HepG2 (cell line): ENCODE measurements at regions not wholly inside any gene's neighbourhood (a gene's known extent, or its start where the extent isn't known, plus 50 kb on each side); places are given as distances from the start of the nearest gene placed in this dataset.

Source experiments
- ATAC-seq: fragments of 200-7000 bp; cut with Tn5 transposase; 3 replicates; pipeline ENCODE4 v1.9.1; 2020; ENCODE audit warnings: mild to moderate bottlenecking, moderate library complexity
- BruUV-seq: library from RNA; stranded (reverse); fragments of 400-500 nt; replicated peaks from 2 replicates; lab custom pipeline; 2021; lab: Mats Ljungman, UMichigan
- CTCF ChIA-PET: fragments of 300-600 bp; formaldehyde crosslinking; extraction: SDS; loops from one replicate; lab custom pipeline; 2021; ENCODE audit warnings: low total read pairs, inconsistent platforms, low intra/inter-chr PET ratio; lab: Yijun Ruan, JAX
- POLR2A ChIA-PET: fragments of 350-600 bp; sonication (Branson Sonifier 250); formaldehyde crosslinking; loops from one replicate; lab custom pipeline; 2020; ENCODE audit warnings: antibody characterized with exemption, inconsistent platforms; lab: Yijun Ruan, JAX
- DNase-seq: peaks from one replicate; pipeline ENCODE4 v3.0.0-alpha.2; 2015; ENCODE audit warnings: low spot score
- FAIRE-seq: peaks from 3 replicates; lab custom pipeline; 2011; peaks lifted over from hg19 to GRCh38; lab: Jason Lieb, UNC
- H2AFZ ChIP-seq: one replicate; pipeline ENCODE4 v1.6.1; 2011; ENCODE audit warnings: low read length, inconsistent platforms
- H3K27ac ChIP-seq: fragments of 300-600 bp; 3 replicates; pipeline ENCODE4 v1.8.0; 2011; ENCODE audit warnings: mixed run types, mild to moderate bottlenecking, mixed read lengths, low read length, inconsistent platforms; ENCODE audit not compliant: insufficient read depth; ENCODE audit errors: extremely low read length
- H3K27me3 ChIP-seq, 2 experiments: fragments of 200-600 bp in 1 of 2; 2 replicates in 1 of 2; 3 replicates in 1 of 2; pipeline versions ENCODE4 v1.6.0 to v1.8.0; 2011; ENCODE audit warnings: low read length in 2 of 2, mild to moderate bottlenecking in 2 of 2, moderate library complexity in 2 of 2, inconsistent platforms in 1 of 2; ENCODE audit not compliant: insufficient read depth in 2 of 2, control insufficient read depth in 1 of 2
- H3K36me3 ChIP-seq, 2 experiments: fragments of 200-600 bp in 1 of 2; replicated peaks in 1 of 2; 2 replicates in 1 of 2; 3 replicates in 1 of 2; pipeline versions ENCODE4 v1.5.1 to v1.8.0; 2011; ENCODE audit warnings: low read length in 2 of 2, inconsistent platforms in 1 of 2; ENCODE audit not compliant: insufficient read depth in 2 of 2, control insufficient read depth in 1 of 2
- H3K4me1 ChIP-seq: 2 replicates; pipeline ENCODE4 v1.5.1; 2012; ENCODE audit warnings: low read length, inconsistent platforms; ENCODE audit not compliant: insufficient read depth
- H3K4me2 ChIP-seq: 2 replicates; pipeline ENCODE4 v1.6.0; 2011; ENCODE audit warnings: low read depth, low read length, inconsistent platforms
- H3K4me3 ChIP-seq, 3 experiments: fragments of 200-600 bp in 1 of 3; sonication (generic), shearing (Covaris generic) in 1 of 3; replicated peaks in 1 of 3; 2 replicates each; pipeline ENCODE4 v1.5.1; 2011 to 2016; ENCODE audit warnings: low read length in 3 of 3, inconsistent platforms in 2 of 3, low read depth in 2 of 3, mild to moderate bottlenecking in 2 of 3, control low read depth in 1 of 3, mixed read lengths in 1 of 3; ENCODE audit not compliant: insufficient read depth in 1 of 3
- H3K79me2 ChIP-seq: one replicate; pipeline ENCODE4 v1.6.1; 2011; ENCODE audit warnings: low read length, inconsistent platforms; ENCODE audit not compliant: insufficient read depth
- H3K9ac ChIP-seq: 2 replicates; pipeline ENCODE4 v1.6.0; 2011; ENCODE audit warnings: mild to moderate bottlenecking, low read depth, low read length, inconsistent platforms; ENCODE audit not compliant: insufficient read depth
- H3K9me3 ChIP-seq: 2 replicates; pipeline ENCODE4 v1.5.1; 2012; ENCODE audit warnings: mild to moderate bottlenecking, low read length
- H4K20me1 ChIP-seq: 2 replicates; pipeline ENCODE4 v1.6.0; 2011; ENCODE audit warnings: inconsistent platforms, mild to moderate bottlenecking, low read length, moderate library complexity; ENCODE audit not compliant: insufficient read depth
- ATF7-NPFF ChIP-seq: sonication (generic); formaldehyde crosslinking; IDR thresholded peaks from 2 replicates; pipeline ENCODE4 v1.8.1; 2023; ENCODE audit warnings: mild to moderate bottlenecking, low read depth, missing genetic modification reagents, moderate library complexity
- BCL6 ChIP-seq: IDR thresholded peaks from 2 replicates; pipeline ENCODE4 v1.6.1; 2016; ENCODE audit warnings: missing genetic modification reagents, missing compliant biosample characterization
- BORCS8-MEF2B ChIP-seq: sonication (generic); formaldehyde crosslinking; IDR thresholded peaks from 2 replicates; pipeline ENCODE4 v1.8.0; 2022; ENCODE audit warnings: mild to moderate bottlenecking, missing genetic modification reagents
- DNMT1 ChIP-seq: sonication (generic); formaldehyde crosslinking; IDR thresholded peaks from 2 replicates; pipeline ENCODE4 v1.5.1; 2020; ENCODE audit warnings: mild to moderate bottlenecking, missing genetic modification reagents
- GTF3A ChIP-seq: sonication (generic); formaldehyde crosslinking; conservative IDR thresholded peaks from 2 replicates; pipeline ENCODE4 v1.4.0; 2020; ENCODE audit warnings: mild to moderate bottlenecking, missing genetic modification reagents
- HNF1B ChIP-seq: sonication (generic); formaldehyde crosslinking; IDR thresholded peaks from 2 replicates; pipeline ENCODE4 v1.5.1; 2020; ENCODE audit warnings: mild to moderate bottlenecking, moderate library complexity, missing genetic modification reagents
- KLF6 ChIP-seq: IDR thresholded peaks from 2 replicates; pipeline ENCODE4 v1.8.0; 2016; ENCODE audit warnings: missing biosample characterization, missing genetic modification reagents
- MIER2 ChIP-seq: IDR thresholded peaks from 2 replicates; pipeline ENCODE4 v1.6.1; 2016; ENCODE audit warnings: missing biosample characterization, missing genetic modification reagents
- POLR2AphosphoS5 ChIP-seq: IDR thresholded peaks from 2 replicates; pipeline ENCODE4 v1.6.1; 2012; ENCODE audit warnings: low read depth, low read length
- RXRB ChIP-seq: IDR thresholded peaks from 2 replicates; pipeline ENCODE4 v1.6.1; 2016; ENCODE audit warnings: borderline replicate concordance, missing genetic modification reagents, missing compliant biosample characterization
- SP140L ChIP-seq: sonication (generic); formaldehyde crosslinking; IDR thresholded peaks from 2 replicates; pipeline ENCODE4 v1.4.0; 2020; ENCODE audit warnings: missing genetic modification reagents, borderline replicate concordance
- SRSF1 ChIP-seq: fragments of 200-400 bp; formaldehyde crosslinking; optimal IDR thresholded peaks from 2 replicates; pipeline ENCODE3; 2017; ENCODE audit warnings: mild to moderate bottlenecking, low read depth, low read length, moderate library complexity
- U2AF1 ChIP-seq: fragments of 200-400 bp; formaldehyde crosslinking; optimal IDR thresholded peaks from 2 replicates; pipeline ENCODE3; 2017; ENCODE audit warnings: mild to moderate bottlenecking, low read depth, low read length
- ZNF138 ChIP-seq: sonication (generic); formaldehyde crosslinking; IDR thresholded peaks from 2 replicates; pipeline ENCODE4 v1.5.0; 2020; ENCODE audit warnings: mild to moderate bottlenecking, low read depth, missing genetic modification reagents
- ZNF260 ChIP-seq: sonication (generic); formaldehyde crosslinking; IDR thresholded peaks from 2 replicates; pipeline ENCODE4 v1.4.0; 2020; ENCODE audit warnings: missing genetic modification reagents, low read depth, mild to moderate bottlenecking, borderline replicate concordance
- ZNF782 ChIP-seq: sonication (generic); formaldehyde crosslinking; IDR thresholded peaks from 2 replicates; pipeline ENCODE4 v1.4.0; 2020; ENCODE audit warnings: missing genetic modification reagents, mild to moderate bottlenecking, borderline replicate concordance
- WGBS: methylation state at CpG from one replicate; pipeline ENCODE4 v1.1.6; 2017; ENCODE audit warnings: low lambda C conversion rate; 5-methylcytosine and 5-hydroxymethylcytosine counted together
- in situ Hi-C: cut with HindIII; loops from 2 replicates; pipeline ENCODE4 v1.10.0; 2017; ENCODE audit warnings: low pct_unique_long_range_greater_than_20kb; ENCODE audit not compliant: extremely low pct_ligation_motif_present
- intact Hi-C: fragments of 100-400 bp; cut with micrococcal nuclease; formaldehyde crosslinking; loops from one replicate; pipeline ENCODE4 v1.10.0; 2022; ENCODE audit not compliant: unreplicated experiment
- TF ChIP-seq, protein P1 (sequence below): sonication (generic); formaldehyde crosslinking; IDR thresholded peaks from 2 replicates; pipeline ENCODE4 v1.5.1; 2020; ENCODE audit warnings: mild to moderate bottlenecking, missing genetic modification reagents
- TF ChIP-seq, protein P2 (sequence below): sonication (generic); formaldehyde crosslinking; IDR thresholded peaks from 2 replicates; pipeline ENCODE4 v1.8.0; 2022; ENCODE audit warnings: mild to moderate bottlenecking, missing genetic modification reagents, borderline replicate concordance

- TF ChIP-seq, protein P1, sequence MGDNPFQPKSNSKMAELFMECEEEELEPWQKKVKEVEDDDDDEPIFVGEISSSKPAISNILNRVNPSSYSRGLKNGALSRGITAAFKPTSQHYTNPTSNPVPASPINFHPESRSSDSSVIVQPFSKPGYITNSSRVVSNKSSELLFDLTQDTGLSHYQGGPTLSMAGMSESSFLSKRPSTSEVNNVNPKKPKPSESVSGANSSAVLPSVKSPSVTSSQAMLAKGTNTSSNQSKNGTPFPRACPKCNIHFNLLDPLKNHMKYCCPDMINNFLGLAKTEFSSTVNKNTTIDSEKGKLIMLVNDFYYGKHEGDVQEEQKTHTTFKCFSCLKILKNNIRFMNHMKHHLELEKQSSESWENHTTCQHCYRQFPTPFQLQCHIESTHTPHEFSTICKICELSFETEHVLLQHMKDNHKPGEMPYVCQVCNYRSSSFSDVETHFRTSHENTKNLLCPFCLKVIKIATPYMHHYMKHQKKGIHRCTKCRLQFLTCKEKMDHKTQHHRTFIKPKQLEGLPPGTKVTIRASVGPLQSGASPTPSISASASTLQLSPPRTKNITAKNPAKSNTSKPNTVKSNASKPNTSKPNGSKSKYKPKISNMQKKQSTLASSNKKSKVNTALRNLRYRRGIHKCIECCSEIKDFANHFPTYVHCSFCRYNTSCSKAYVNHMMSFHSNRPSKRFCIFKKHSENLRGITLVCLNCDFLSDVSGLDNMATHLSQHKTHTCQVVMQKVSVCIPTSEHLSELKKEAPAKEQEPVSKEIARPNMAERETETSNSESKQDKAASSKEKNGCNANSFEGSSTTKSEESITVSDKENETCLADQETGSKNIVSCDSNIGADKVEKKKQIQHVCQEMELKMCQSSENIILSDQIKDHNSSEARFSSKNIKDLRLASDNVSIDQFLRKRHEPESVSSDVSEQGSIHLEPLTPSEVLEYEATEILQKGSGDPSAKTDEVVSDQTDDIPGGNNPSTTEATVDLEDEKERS = no peak
- TF ChIP-seq U2AF1 = no peak
- TF ChIP-seq BORCS8-MEF2B = no peak
Measured at GRCh38 chr1:163922743-163923201, 601.0 kb downstream of the NUF2 start (continued).

DNA sequence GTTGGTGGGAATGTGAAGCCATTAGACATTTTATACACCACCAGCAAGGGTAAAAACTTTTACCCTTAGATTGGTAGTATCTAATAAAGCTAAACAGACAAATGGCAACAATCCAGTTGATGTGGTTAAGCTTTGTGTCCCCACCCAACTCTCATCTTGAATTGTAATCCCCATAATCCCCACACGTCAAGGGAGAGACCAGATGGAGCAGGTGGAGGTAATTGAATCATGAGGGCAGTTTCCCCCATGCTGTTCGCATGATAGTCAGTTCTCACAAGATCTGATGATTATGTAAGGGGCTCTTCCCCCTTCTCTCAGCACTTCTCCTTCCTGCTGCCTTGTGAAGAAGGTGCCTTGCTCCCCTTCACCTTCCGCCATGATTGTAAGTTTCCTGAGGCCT is 602.3 kb downstream of the NUF2 start:
- in situ Hi-C loops = no loop called here
- H3K4me3 ChIP-seq = no peak overlapping the region
- H3K36me3 ChIP-seq = no peaks in the 10 kb centered on the region
- intact Hi-C loops = no loop called here
- POLR2A ChIA-PET = no interaction called here
- ATAC-seq = no peak
- H3K27ac ChIP-seq = no peak overlapping the region
- TF ChIP-seq POLR2AphosphoS5 (no peak), ZNF260 (CRISPR knock-in tag) (no peak), DNMT1 (no peak), ZNF138 (CRISPR knock-in tag) (no peak), ZNF782 (no peak), RXRB (CRISPR knock-in tag) (no peak), GTF3A (CRISPR knock-in tag) (no peak), BCL6 (CRISPR knock-in tag) (no peak), SRSF1 (no peak), SP140L (CRISPR knock-in tag) (no peak), HNF1B (CRISPR knock-in tag) (no peak), KLF6 (CRISPR knock-in tag) (no peak), ATF7-NPFF (CRISPR knock-in tag) (no peak), MIER2 (CRISPR knock-in tag) (no peak)
- TF ChIP-seq, protein P2, sequence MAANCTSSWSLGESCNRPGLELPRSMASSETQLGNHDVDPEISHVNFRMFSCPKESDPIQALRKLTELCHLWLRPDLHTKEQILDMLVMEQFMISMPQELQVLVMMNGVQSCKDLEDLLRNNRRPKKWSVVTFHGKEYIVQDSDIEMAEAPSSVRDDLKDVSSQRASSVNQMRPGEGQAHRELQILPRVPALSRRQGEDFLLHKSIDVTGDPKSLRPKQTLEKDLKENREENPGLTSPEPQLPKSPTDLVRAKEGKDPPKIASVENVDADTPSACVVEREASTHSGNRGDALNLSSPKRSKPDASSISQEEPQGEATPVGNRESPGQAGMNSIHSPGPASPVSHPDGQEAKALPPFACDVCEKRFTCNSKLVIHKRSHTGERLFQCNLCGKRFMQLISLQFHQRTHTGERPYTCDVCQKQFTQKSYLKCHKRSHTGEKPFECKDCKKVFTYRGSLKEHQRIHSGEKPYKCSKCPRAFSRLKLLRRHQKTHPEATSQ = no peak
- TF ChIP-seq, all 625 proteins: peak for 0
- FAIRE-seq (no peak), DNase-seq (no peak)
- H3K79me2 ChIP-seq = no peaks in the 10 kb centered on the region
- H3K4me1 ChIP-seq = no peaks in the 10 kb centered on the region
- 41% methylated on average over 3 of the region's 3 CpGs for WGBS
- CTCF ChIA-PET = no interaction called here
- H4K20me1 ChIP-seq = no peaks in the 10 kb centered on the region
- no TSS peak for BruUV-seq
- H2AFZ ChIP-seq = no peak overlapping the region
- no peaks in the 10 kb centered on the region for H3K27me3 ChIP-seq
- peaks cover 66% of the 10 kb centered on the region for H3K9me3 ChIP-seq
- no peak overlapping the region for H3K4me2 ChIP-seq
- no peak overlapping the region for H3K9ac ChIP-seq
